ENCODE measurements at regions not wholly inside any gene's neighbourhood (a gene's known extent, or its start where the extent isn't known, plus 50 kb on each side); places are given as distances from the start of the nearest gene placed in this dataset.

DNA sequence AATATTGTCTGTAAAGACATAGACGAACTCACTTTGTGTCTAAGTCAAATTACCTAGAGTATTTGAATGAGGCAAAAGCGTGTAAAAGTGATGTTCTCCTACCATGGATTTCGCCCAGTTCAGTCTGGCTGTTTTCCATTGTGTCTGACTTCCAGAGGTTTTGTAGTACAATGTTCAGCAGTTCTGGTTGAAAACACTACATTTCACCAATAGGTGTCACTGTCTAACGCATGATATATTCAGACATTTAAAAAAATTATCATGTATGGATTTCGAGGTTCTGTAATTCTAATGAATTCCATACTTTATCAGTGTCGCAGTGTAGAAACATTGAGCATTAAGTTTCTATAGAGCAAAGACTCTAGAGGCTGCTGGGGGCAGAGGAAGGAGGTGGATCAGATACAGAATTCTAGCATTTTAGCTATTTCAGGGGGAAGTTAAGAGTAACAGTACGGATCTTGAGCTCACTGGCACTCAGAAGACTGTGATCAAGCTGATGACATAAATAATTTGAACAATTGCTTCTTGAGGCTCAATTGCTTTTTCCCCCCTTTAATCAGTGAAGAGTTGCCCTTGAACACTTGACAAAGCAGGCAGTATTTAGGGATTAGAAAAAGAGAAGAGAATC, 196.9 kb upstream of the RHOBTB1 start:
- no peak for TF ChIP-seq EZH2 (IDR thresholded peaks at IDR 0.05; ENCODE audit: insufficient read depth, poor library complexity, severe bottlenecking)
- TF ChIP-seq EZH2phosphoT487 (IDR thresholded peaks at IDR 0.05; ENCODE audit: insufficient read depth, low read depth): no peak
